A549 (cell line): ENCODE measurements at regions not wholly inside any gene's neighbourhood (a gene's known extent, or its start where the extent isn't known, plus 50 kb on each side); places are given as distances from the start of the nearest gene placed in this dataset.

ENCODE experiments used
- ATAC-seq, 2 experiments: fragments of 200-7000 bp in 1 of 2; fragments of >200 bp in 1 of 2; cut with Nextera tagmentation in 1 of 2; cut with Tn5 transposase in 1 of 2; 3 replicates each; pipeline versions ENCODE4 v1.8.0 to v1.9.1; 2018 to 2020; ENCODE audit warnings: mild to moderate bottlenecking in 1 of 2, moderate library complexity in 1 of 2
- CTCF ChIA-PET: fragments of 300-600 bp; sonication (Branson Sonifier 250); formaldehyde crosslinking; extraction: SDS; loops from one replicate; lab custom pipeline; 2021; ENCODE audit warnings: antibody characterized with exemption, inconsistent platforms; lab: Yijun Ruan, JAX
- POLR2A ChIA-PET: fragments of 350-600 bp; formaldehyde crosslinking; extraction: SDS; loops from one replicate; lab custom pipeline; 2021; ENCODE audit warnings: antibody characterized with exemption, inconsistent platforms; lab: Yijun Ruan, JAX
- DNase-seq, 2 experiments: peaks; one replicate each; pipeline versions ENCODE4 v3.0.0 to v3.0.0-alpha.2; 2011 to 2016; ENCODE audit warnings: low read depth in 1 of 2, low spot score in 1 of 2
- FAIRE-seq: peaks from 2 replicates; lab custom pipeline; 2011; peaks lifted over from hg19 to GRCh38; lab: Jason Lieb, UNC
- H3K27ac ChIP-seq, 2 experiments: fragments of >200 bp; sonication (Bioruptor Twin); formaldehyde crosslinking; 3 replicates each; pipeline ENCODE4 v1.5.1; 2016 to 2017
- H3K4me1 ChIP-seq: fragments of >200 bp; sonication (Bioruptor Twin); formaldehyde crosslinking; 3 replicates; pipeline ENCODE4 v1.6.1; 2016
- H3K4me2 ChIP-seq: fragments of >200 bp; sonication (Bioruptor Twin); formaldehyde crosslinking; 3 replicates; pipeline ENCODE4 v1.6.1; 2016
- H3K4me3 ChIP-seq: fragments of >200 bp; sonication (Bioruptor Twin); formaldehyde crosslinking; 3 replicates; pipeline ENCODE4 v1.5.1; 2016
- H3K9me3 ChIP-seq: fragments of >200 bp; sonication (Bioruptor Twin); formaldehyde crosslinking; 3 replicates; pipeline ENCODE4 v1.6.1; 2016
- ATOH8 ChIP-seq: fragments of 250-450 bp; sonication (Bioruptor Pico); IDR thresholded peaks from 2 replicates; pipeline ENCODE4 v1.5.0; 2020; ENCODE audit warnings: low read depth, mild to moderate bottlenecking, moderate library complexity
- CBX2 ChIP-seq: fragments of 200-600 bp; sonication (generic); IDR thresholded peaks from 2 replicates; pipeline ENCODE4 v1.6.1; 2016; ENCODE audit warnings: low read depth, mild to moderate bottlenecking, borderline replicate concordance
- CEBPB ChIP-seq, 2 experiments: fragments of >200 bp in 1 of 2; sonication (Bioruptor Twin) in 1 of 2; formaldehyde crosslinking in 1 of 2; IDR thresholded peaks; 2 replicates each; pipeline ENCODE4 v1.6.1; 2012 to 2016
- CHD4 ChIP-seq: fragments of 200-600 bp; sonication (generic); IDR thresholded peaks from 2 replicates; pipeline ENCODE4 v1.6.1; 2016; ENCODE audit warnings: antibody characterized with exemption, mild to moderate bottlenecking, borderline replicate concordance
- E2F6 ChIP-seq: IDR thresholded peaks from 2 replicates; pipeline ENCODE4 v1.6.1; 2012; ENCODE audit warnings: low read depth, borderline replicate concordance
- EHF ChIP-seq: fragments of 250-450 bp; sonication (Bioruptor Pico); IDR thresholded peaks from 2 replicates; pipeline ENCODE4 v1.5.0; 2020; ENCODE audit warnings: mild to moderate bottlenecking
- ELK1 ChIP-seq: fragments of 150-350 bp; IDR thresholded peaks from 2 replicates; pipeline ENCODE4 v1.6.1; 2014; ENCODE audit warnings: low read depth, mild to moderate bottlenecking, low read length
- EP300 ChIP-seq, 2 experiments: fragments of >200 bp; sonication (Bioruptor Twin); formaldehyde crosslinking; IDR thresholded peaks; 2 replicates in 1 of 2; 3 replicates in 1 of 2; pipeline ENCODE4 v1.6.1; 2016 to 2017
- ESRRA ChIP-seq: fragments of 150-350 bp; IDR thresholded peaks from 2 replicates; pipeline ENCODE4 v1.6.1; 2014; ENCODE audit warnings: mild to moderate bottlenecking, low read length, borderline replicate concordance
- FOSL2 ChIP-seq, 2 experiments: fragments of 450-650 bp in 1 of 2; fragments of >200 bp in 1 of 2; sonication (Bioruptor Twin) in 1 of 2; formaldehyde crosslinking; IDR thresholded peaks; 2 replicates each; pipeline versions ENCODE4 v1.5.0 to v1.6.1; 2016 to 2020; ENCODE audit warnings: mild to moderate bottlenecking in 1 of 2, moderate library complexity in 1 of 2
- FOXS1 ChIP-seq: fragments of 250-450 bp; sonication (Bioruptor Pico); IDR thresholded peaks from 2 replicates; pipeline ENCODE4 v1.5.0; 2020; ENCODE audit warnings: mild to moderate bottlenecking, moderate library complexity
- HEYL ChIP-seq: fragments of 250-450 bp; sonication (Bioruptor Pico); IDR thresholded peaks from 2 replicates; pipeline ENCODE4 v1.8.0; 2021; ENCODE audit warnings: mild to moderate bottlenecking, moderate library complexity
- HOXA7 ChIP-seq: fragments of 250-450 bp; sonication (Bioruptor Pico); IDR thresholded peaks from 2 replicates; pipeline ENCODE4 v1.5.0; 2020; ENCODE audit warnings: mild to moderate bottlenecking, moderate library complexity
- HOXB5 ChIP-seq: fragments of 250-450 bp; sonication (Bioruptor Pico); IDR thresholded peaks from 2 replicates; pipeline ENCODE4 v1.5.0; 2020; ENCODE audit warnings: mild to moderate bottlenecking, moderate library complexity
- KDM1A ChIP-seq: fragments of 200-600 bp; sonication (generic); IDR thresholded peaks from 2 replicates; pipeline ENCODE4 v1.6.1; 2016; ENCODE audit warnings: low read depth, mild to moderate bottlenecking
- NPAS2 ChIP-seq: fragments of 250-450 bp; sonication (Bioruptor Pico); IDR thresholded peaks from 2 replicates; pipeline ENCODE4 v1.8.0; 2022; ENCODE audit warnings: mild to moderate bottlenecking, moderate library complexity, borderline replicate concordance
- NR3C1 ChIP-seq: fragments of >200 bp; sonication (Bioruptor Twin); formaldehyde crosslinking; IDR thresholded peaks from 3 replicates; pipeline ENCODE4 v1.6.1; 2017
- RNF2 ChIP-seq: fragments of 200-600 bp; sonication (generic); IDR thresholded peaks from 2 replicates; pipeline ENCODE4 v1.6.1; 2016; ENCODE audit warnings: low read depth, mild to moderate bottlenecking, antibody characterized with exemption, moderate library complexity, borderline replicate concordance
- SREBF2 ChIP-seq: fragments of 450-650 bp; IDR thresholded peaks from 2 replicates; pipeline ENCODE4 v1.6.1; 2014; ENCODE audit warnings: mild to moderate bottlenecking, moderate library complexity
- TFCP2L1 ChIP-seq: fragments of 250-450 bp; sonication (Bioruptor Pico); IDR thresholded peaks from 2 replicates; pipeline ENCODE4 v1.5.0; 2021; ENCODE audit warnings: mild to moderate bottlenecking
- ZFP36 ChIP-seq: fragments of 450-650 bp; IDR thresholded peaks from 2 replicates; pipeline ENCODE4 v1.6.1; 2014; ENCODE audit warnings: borderline replicate concordance; ENCODE audit not compliant: partially characterized antibody
- WGBS: methylation state at CpG from one replicate; pipeline ENCODE4 v1.1.6; 2017; ENCODE audit errors: missing lambda C conversion rate; 5-methylcytosine and 5-hydroxymethylcytosine counted together
- TF ChIP-seq, protein P1 (sequence below): fragments of >200 bp; sonication (Bioruptor Twin); formaldehyde crosslinking; IDR thresholded peaks from 3 replicates; pipeline ENCODE4 v1.5.1; 2016

- peaks cover 14% of the 10 kb centered on the region; the same call in 2 of the 3 replicates for H3K9me3 ChIP-seq
- no peak for TF ChIP-seq SREBF2
- no peak for TF ChIP-seq ELK1
- no peak for TF ChIP-seq E2F6
- TF ChIP-seq ATOH8 (CRISPR knock-in tag): no peak
- no peak for TF ChIP-seq FOSL2 (IDR thresholded peaks at IDR 0.05)
- no peak for TF ChIP-seq FOSL2 (CRISPR knock-in tag; IDR thresholded peaks at IDR 0.05)
- TF ChIP-seq, all 56 proteins: peak for 0
- Histone ChIP-seq H3K4me3 (no peak overlapping the region), H3K4me2 (no peak overlapping the region), H3K4me1 (no peaks in the 10 kb centered on the region), H3K27ac (no peak overlapping the region)
- FAIRE-seq: no peak
- no peak for DNase-seq
- POLR2A ChIA-PET: no interaction called here
- CTCF ChIA-PET: interaction anchor here (1.0 kb wide), 1 partner anchor 9 kb away, joined by 5 read pairs; no protein-coding TSS in a partner anchor
- WGBS: 50% methylated on average over 2 of the region's 2 CpGs
- ATAC-seq: no peak
Observed at GRCh38 chr9:88287972-88288371, 100.3 kb upstream of the SPIN1 start.

GRCh38 chr9:88280816-88281382 lies 107.3 kb upstream of the SPIN1 start:
- 79% methylated on average over 10 of the region's 10 CpGs for WGBS
- TF ChIP-seq CEBPB (IDR thresholded peaks at IDR 0.05): no peak
- TF ChIP-seq E2F6: no peak
- no peak for TF ChIP-seq ATOH8 (CRISPR knock-in tag)
- no peak for TF ChIP-seq TFCP2L1
- TF ChIP-seq HOXA7 (CRISPR knock-in tag): no peak
- TF ChIP-seq CHD4: no peak
- no peak for TF ChIP-seq ZFP36
- TF ChIP-seq RNF2: no peak
- no peak for TF ChIP-seq HOXB5 (CRISPR knock-in tag)
- no peak for TF ChIP-seq EHF (CRISPR knock-in tag)
- no peak for TF ChIP-seq EP300 (IDR thresholded peaks at IDR 0.05)
- TF ChIP-seq HEYL (CRISPR knock-in tag): no peak
- TF ChIP-seq ESRRA: no peak
- TF ChIP-seq NPAS2 (CRISPR knock-in tag): no peak
- TF ChIP-seq NR3C1: no peak
- no peak for TF ChIP-seq FOSL2 (IDR thresholded peaks at IDR 0.05)
- TF ChIP-seq FOSL2 (CRISPR knock-in tag; IDR thresholded peaks at IDR 0.05): no peak
- TF ChIP-seq, protein P1, sequence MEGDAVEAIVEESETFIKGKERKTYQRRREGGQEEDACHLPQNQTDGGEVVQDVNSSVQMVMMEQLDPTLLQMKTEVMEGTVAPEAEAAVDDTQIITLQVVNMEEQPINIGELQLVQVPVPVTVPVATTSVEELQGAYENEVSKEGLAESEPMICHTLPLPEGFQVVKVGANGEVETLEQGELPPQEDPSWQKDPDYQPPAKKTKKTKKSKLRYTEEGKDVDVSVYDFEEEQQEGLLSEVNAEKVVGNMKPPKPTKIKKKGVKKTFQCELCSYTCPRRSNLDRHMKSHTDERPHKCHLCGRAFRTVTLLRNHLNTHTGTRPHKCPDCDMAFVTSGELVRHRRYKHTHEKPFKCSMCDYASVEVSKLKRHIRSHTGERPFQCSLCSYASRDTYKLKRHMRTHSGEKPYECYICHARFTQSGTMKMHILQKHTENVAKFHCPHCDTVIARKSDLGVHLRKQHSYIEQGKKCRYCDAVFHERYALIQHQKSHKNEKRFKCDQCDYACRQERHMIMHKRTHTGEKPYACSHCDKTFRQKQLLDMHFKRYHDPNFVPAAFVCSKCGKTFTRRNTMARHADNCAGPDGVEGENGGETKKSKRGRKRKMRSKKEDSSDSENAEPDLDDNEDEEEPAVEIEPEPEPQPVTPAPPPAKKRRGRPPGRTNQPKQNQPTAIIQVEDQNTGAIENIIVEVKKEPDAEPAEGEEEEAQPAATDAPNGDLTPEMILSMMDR: no peak
- no peak for TF ChIP-seq KDM1A
- no peak for TF ChIP-seq CBX2
- TF ChIP-seq FOXS1 (CRISPR knock-in tag): no peak
- CTCF ChIA-PET: interaction anchor here (1.2 to 1.6 kb wide), 2 partner anchors 14 to 295 kb away, joined by 3 to 4 read pairs; no protein-coding TSS in a partner anchor
- H3K4me3 ChIP-seq: no peak overlapping the region
- H3K4me2 ChIP-seq: no peak overlapping the region
- 0 out of 6 replicates have a peak overlapping the region, but pooled peaks of 1 of the 2 experiments have one; percentile 28 for H3K27ac ChIP-seq
- peaks cover 12% of the 10 kb centered on the region; the same call in 2 of the 3 replicates for H3K9me3 ChIP-seq
- POLR2A ChIA-PET: no interaction called here
- ATAC-seq: peak in 1 of 2 experiments; percentile 53; a peak in 4 of 6 replicates
- FAIRE-seq: no peak
- peak in 1 of 2 experiments; percentile 16 for DNase-seq
- H3K4me1 ChIP-seq: no peaks in the 10 kb centered on the region
